Stimulated activated CD8-positive, alpha-beta memory T cell treated with anti-CD3 and anti-CD28 coated beads, Interleukin-4, amount 100 ng/mL, for 4 hours (primary cell): ENCODE measurements at regions not wholly inside any gene's neighbourhood (a gene's known extent, or its start where the extent isn't known, plus 50 kb on each side); places are given as distances from the start of the nearest gene placed in this dataset.
"Not testable (repeated sequence)": the region's sequence is repeated elsewhere in the genome, so short reads cannot be mapped to it uniquely, and the experiment has no call there.

Experiments used
- DNase-seq, 2 donors: peaks; one replicate each; pipeline ENCODE4 v3.0.0-alpha.2; 2020; ENCODE audit warnings: low read depth in 2 of 2, low spot score in 1 of 2

DNA sequence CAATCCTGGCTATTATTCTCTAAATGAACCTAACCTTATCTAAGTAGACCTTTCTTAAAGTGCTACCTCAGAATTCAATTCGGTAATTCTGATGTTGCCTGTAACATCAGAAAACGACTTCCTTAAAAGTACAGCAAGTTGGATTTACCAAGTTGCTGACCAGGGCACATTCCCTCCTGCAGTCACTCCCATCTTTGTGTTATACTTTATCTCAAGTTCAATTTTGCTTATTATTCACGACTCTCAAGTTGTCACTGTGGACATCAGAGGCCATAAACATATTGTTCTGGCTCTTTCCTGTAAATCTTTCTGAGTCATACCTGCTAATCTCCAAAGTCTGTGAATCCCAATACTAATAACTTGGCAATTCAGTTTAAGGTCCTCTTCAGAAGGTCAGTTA is 64.6 kb upstream of the ZSCAN2 start:
- not testable (repeated sequence) for DNase-seq

DNA sequence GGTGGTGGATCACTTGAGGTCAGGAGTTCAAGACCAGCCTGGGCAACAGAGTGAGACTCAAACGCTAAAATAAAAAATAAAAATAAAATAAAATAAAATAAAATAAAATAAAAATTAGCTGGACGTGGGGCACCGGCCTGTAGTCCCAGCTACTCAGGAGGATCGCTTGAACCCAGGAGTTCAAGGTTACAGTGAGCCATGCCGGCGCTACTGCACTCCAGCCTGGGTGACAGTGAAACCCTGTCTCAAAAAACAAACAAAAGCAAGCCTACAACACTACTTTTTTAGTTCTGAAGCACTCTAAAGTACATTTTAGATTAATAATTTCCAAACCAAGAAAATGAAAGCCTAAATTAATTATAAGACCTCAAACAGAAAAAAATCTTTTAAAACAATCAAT is 56.2 kb upstream of the ZSCAN2 start:
- not testable (repeated sequence) for DNase-seq

DNA sequence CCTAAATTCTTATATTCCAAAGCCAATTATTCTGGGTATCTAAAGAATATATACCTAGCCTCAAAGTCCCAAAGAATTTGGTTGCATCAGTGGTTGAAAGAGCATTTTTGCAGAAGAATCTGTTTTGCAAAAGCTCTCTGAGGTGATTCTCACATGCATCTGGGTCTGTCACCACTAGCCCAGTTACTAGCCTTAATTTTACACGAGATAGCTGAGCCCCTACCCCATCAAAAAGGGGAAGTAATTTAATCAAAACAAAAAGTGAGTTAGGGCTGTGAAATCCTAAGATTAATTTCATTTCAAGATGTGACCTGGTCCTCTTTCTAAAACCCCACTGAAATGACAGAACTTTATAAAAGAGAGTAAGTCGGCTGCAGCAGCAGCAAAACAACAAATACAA is 53.7 kb upstream of the ZSCAN2 start:
- DNase-seq, result not testable (repeated sequence)

GRCh38 chr15:84550503-84550902 is 50.3 kb upstream of the ZSCAN2 start:
- not testable (repeated sequence) for DNase-seq
